ENCODE measurements at regions not wholly inside any gene's neighbourhood (a gene's known extent, or its start where the extent isn't known, plus 50 kb on each side); places are given as distances from the start of the nearest gene placed in this dataset.

- Histone ChIP-seq H3K27ac (no peak overlapping the region), H3K4me3 (ENCODE audit: low read depth, low read length) (no peak overlapping the region), H3K9me3 (ENCODE audit: severe bottlenecking) (no peaks in the 10 kb centered on the region), H3K27me3 (ENCODE audit: insufficient read depth, low read depth, severe bottlenecking) (no peaks in the 10 kb centered on the region), H3K36me3 (no peaks in the 10 kb centered on the region)
- no peak for DNase-seq
- TF ChIP-seq CTCF (IDR thresholded peaks at IDR 0.05; ENCODE audit: low read depth, low read length), result no peak
These were observed 442.8 kb upstream of the NECTIN3 start for GRCh38 chr3:110628650-110629301.

GRCh38 chr3:110629917-110630316, 441.7 kb upstream of the NECTIN3 start:
- no peaks in the 10 kb centered on the region for H3K36me3 ChIP-seq
- no peak for DNase-seq
- H3K9me3 ChIP-seq (ENCODE audit: severe bottlenecking), result no peaks in the 10 kb centered on the region
- no peaks in the 10 kb centered on the region for H3K27me3 ChIP-seq (ENCODE audit: insufficient read depth, low read depth, severe bottlenecking)
- H3K27ac ChIP-seq, result no peak overlapping the region
- H3K4me3 ChIP-seq (ENCODE audit: low read depth, low read length), result no peak overlapping the region
- TF ChIP-seq CTCF (IDR thresholded peaks at IDR 0.05; ENCODE audit: low read depth, low read length), result no peak

GRCh38 chr3:110644203-110644602, 427.4 kb upstream of the NECTIN3 start:
- no peak for DNase-seq
- Histone ChIP-seq H3K4me3 (ENCODE audit: low read depth, low read length) (no peak overlapping the region), H3K9me3 (ENCODE audit: severe bottlenecking) (peaks cover 2% of the 10 kb centered on the region), H3K27me3 (ENCODE audit: insufficient read depth, low read depth, severe bottlenecking) (no peaks in the 10 kb centered on the region), H3K27ac (no peak overlapping the region), H3K36me3 (no peaks in the 10 kb centered on the region)
- TF ChIP-seq CTCF (IDR thresholded peaks at IDR 0.05; ENCODE audit: low read depth, low read length), result no peak

- Histone ChIP-seq H3K36me3 (no peaks in the 10 kb centered on the region), H3K4me3 (ENCODE audit: low read depth, low read length) (no peak overlapping the region), H3K9me3 (ENCODE audit: severe bottlenecking) (peaks cover 2% of the 10 kb centered on the region), H3K27ac (no peak overlapping the region), H3K27me3 (ENCODE audit: insufficient read depth, low read depth, severe bottlenecking) (no peaks in the 10 kb centered on the region)
- TF ChIP-seq CTCF (IDR thresholded peaks at IDR 0.05; ENCODE audit: low read depth, low read length), result no peak
- no peak for DNase-seq
These were observed 425.6 kb upstream of the NECTIN3 start for GRCh38 chr3:110646055-110646454.

GRCh38 chr3:110646496-110646895, 425.1 kb upstream of the NECTIN3 start:
- H3K4me3 ChIP-seq (ENCODE audit: low read depth, low read length), result no peak overlapping the region
- no peaks in the 10 kb centered on the region for H3K27me3 ChIP-seq (ENCODE audit: insufficient read depth, low read depth, severe bottlenecking)
- no peak for DNase-seq

More at GRCh38 chr3:110646496-110646895, 425.1 kb upstream of the NECTIN3 start:
- Histone ChIP-seq H3K9me3 (ENCODE audit: severe bottlenecking) (peaks cover 2% of the 10 kb centered on the region), H3K27ac (no peak overlapping the region), H3K36me3 (no peaks in the 10 kb centered on the region)
- TF ChIP-seq CTCF (IDR thresholded peaks at IDR 0.05; ENCODE audit: low read depth, low read length), result no peak

All from WERI-Rb-1 (cell line).